Jurkat, Clone E6-1 (cell line): ENCODE measurements at regions not wholly inside any gene's neighbourhood (a gene's known extent, or its start where the extent isn't known, plus 50 kb on each side); places are given as distances from the start of the nearest gene placed in this dataset.

Source experiments
- DNase-seq: peaks from one replicate; pipeline ENCODE4 v3.0.0-alpha.2; 2011; ENCODE audit warnings: low read depth, low spot score
- H3K4me3 ChIP-seq: 2 replicates; pipeline ENCODE4 v1.5.1; 2011; ENCODE audit warnings: mild to moderate bottlenecking, low read length, control low read depth, moderate library complexity

DNA sequence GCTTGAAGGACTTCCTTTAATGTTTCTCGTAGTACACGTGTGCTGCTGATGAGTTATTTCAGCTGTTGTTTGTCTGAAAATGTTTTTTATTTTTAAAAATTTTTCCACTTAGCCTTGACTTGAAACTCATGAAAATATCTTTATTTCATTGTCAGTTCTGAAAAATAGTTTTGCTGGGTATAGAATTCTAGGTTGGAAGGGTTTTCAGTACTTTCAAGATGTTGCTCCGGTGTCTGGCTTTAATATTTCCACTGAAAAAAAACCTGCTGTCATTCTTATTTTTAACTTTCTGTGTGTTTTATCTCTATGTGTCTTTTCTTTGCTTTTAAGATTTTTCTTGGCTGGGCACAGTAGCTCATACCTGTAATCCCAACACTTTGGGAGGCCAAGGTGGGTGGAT lies 103.8 kb downstream of the UNCX start:
- no peak for DNase-seq
- no peak overlapping the region for H3K4me3 ChIP-seq

DNA sequence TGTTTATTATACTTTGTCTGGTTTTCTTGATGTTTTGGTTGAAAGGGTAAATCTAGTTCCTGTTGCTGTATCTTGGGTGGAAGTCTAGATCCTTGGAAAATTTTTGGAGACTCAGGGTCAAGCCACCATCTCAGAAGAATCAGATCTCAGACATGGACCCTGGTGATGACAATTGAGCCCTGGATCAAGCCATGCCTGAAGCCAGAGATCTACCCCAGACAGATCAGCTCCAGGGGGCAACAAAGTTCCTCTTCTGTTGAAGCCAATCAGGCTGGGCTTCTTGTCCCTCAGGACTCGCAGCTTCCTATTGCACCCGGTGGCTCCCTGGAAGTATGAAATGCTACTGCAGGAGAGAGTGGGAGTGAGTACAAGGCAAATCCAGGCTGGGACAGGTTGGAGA lies 106.9 kb downstream of the UNCX start:
- H3K4me3 ChIP-seq = no peak overlapping the region
- DNase-seq = no peak

GRCh38 chr7:1340031-1340430 lies 107.4 kb downstream of the UNCX start:
- no peak for DNase-seq
- no peak overlapping the region for H3K4me3 ChIP-seq

DNA sequence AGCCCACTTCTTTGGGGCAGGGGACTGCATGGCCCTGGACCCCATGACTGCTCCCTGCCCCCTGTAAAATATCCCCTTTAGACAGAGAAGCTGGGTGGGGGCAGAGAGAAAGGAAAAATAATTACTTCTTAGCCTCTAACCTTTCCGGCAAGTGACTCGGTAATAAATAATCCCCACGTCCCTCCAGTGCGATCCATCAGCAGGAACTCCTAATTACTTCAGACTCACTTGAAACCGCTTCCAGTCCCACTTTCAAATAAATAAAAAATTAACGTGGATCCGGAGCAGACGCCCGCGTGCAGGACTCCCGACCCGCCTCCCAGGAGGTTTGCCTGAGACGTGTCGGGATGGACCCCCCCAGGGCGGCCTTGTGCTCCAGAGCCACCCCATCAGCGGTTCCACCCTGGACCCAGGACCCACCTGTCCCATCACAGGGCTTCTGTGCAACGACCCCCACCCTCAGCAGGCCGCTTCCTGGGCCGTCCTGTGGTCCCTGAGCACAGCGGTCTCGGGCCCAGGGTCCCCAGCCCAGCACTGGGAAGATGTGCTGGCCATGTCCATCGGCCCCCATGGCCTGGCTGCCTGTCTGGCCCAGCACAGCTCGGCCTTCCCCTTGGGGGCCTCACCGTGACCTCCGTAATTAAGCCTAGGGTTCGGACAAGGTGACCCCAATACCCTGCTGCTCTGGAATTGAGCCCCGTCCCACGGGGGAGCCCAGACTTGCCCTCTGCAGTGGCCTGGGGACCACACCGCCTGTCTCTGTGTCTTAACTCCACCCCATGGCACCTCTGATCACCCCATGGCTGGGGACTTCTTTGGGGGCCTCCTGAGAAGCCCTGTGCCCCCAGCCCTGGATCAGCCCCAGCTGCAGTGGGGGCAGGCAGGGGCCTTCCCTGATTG lies 108.0 kb downstream of the UNCX start:
- DNase-seq = no peak
- no peak overlapping the region for H3K4me3 ChIP-seq

DNA sequence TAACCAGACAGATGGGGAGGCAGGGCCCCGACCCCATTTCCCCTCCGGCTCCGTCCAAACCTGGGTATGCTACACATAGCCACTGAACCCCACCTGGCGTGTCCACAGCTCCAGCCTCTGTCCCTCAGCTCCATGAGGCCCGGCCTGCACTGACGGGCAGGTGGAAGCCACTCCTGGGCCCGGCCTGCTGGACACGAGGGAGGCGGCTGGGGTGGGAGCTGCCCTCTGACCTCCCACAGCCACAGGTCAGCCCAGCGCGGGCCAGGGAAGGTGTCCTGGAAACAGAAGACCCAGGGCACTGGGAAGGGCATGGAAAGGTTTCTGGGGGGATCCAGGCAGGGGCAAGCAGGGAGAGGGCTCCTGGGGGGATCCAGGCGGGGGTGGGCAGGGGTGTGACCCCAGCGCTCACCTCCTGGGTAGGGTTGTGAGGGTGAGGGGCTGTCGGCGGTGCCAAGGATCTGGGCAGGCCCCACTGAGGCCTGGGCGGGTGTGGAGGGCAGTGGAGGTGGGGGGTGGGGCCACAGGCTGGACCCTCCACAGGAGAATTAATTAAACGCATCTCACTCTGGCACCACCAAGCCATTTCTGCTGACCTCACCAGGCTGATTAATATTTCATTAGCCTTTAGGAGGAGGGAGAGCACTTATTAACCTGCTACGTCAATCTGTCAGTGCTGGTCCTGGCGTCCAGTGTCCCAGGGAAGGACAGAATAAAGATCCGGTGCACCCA lies 108.9 kb downstream of the UNCX start:
- H3K4me3 ChIP-seq = no peak overlapping the region
- no peak for DNase-seq

GRCh38 chr7:1342090-1342640 lies 109.5 kb downstream of the UNCX start:
- no peak overlapping the region for H3K4me3 ChIP-seq
- DNase-seq = no peak

DNA sequence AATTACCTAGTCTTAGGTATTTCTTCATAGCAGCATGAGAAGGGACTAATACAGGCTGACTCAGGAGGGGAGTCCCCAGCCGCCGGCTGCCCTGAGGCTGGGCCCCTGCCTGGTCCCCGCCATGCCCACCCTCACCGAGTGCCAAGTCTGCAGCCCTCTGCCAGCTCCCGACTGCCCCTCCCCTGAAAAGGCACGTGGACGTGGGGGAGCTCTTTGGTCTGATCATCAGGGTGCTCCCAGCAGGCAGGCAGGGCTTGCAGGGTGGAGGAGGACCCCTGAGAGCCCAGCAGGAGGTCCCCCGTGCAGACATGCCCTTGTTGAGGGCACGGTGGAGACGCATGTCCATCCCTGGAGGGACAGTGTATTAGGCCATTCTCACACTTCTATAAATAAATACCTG lies 110.9 kb downstream of the UNCX start:
- H3K4me3 ChIP-seq = no peak overlapping the region
- DNase-seq = no peak

DNA sequence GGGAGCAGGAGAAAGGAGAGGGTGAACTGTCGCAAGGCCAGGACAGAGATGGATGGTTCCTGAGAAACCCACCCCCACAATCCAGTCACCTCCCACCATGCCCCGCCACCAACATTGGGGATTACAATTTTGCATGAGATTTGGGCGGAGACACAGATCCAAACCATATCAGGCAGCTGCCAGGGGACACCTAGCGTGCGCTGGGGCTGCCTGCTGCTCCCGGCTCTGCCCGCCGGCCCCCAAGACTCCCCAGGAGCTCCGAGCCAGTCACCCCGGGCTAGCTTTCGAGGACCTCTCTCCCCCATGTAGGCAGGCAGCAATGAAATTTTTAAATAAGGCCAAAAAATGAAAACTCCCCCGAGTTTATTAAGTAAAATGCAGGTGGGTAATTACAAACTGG lies 111.7 kb downstream of the UNCX start:
- no peak overlapping the region for H3K4me3 ChIP-seq
- no peak for DNase-seq

GRCh38 chr7:1344981-1345701 lies 112.5 kb downstream of the UNCX start:
- no peak for DNase-seq

DNA sequence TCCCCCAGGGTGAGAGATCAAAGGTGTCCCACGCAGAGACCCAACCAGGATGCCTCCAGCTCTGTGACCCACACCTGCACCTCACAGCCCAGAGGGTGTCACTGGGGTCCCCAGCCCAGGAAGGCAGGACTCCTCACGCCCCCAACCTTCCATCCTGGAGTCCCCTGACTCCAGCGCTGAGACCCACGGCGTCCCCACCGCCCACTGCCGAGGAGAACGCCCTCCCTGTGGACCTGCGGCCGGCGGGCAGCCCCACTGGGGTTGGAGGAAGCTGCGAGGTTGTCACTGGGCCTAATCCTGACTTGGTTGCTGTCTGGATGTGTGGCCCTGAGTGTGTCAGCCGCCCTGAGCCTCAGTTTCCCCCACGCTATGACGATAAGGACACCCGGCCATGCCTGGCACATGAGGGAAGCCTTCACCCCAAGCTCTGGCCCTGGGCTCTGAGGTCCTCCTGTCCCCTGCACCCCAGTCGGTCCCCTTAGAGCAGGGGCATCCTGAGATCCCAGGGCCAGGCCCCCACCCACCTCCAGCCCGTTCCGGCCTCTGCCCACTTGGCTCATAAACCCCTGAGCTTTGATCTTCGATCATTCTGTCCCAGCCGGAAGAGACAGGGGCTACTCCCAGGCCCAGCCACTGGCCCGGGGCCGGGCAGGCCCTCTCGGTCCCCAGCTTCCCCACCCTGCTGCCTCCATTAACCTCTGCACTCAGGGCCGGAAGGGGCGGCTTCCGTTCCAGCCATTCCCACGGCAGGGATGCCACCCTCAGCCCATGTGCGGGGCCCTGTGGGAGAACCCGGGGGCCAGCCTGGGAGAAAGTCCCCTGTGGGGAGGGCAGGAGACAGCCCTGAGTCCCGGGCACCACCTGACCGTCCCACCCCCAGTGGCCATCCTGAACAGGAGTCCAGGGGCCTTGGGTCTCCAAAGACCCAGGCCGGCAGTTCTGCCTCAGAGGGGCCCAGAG lies 113.2 kb downstream of the MICALL2 start:
- no peak overlapping the region for H3K4me3 ChIP-seq
- no peak for DNase-seq

More at GRCh38 chr7:1344981-1345701, 112.5 kb downstream of the UNCX start:
- H3K4me3 ChIP-seq = no peak overlapping the region

- H3K4me3 ChIP-seq = no peak overlapping the region
- DNase-seq = no peak
Observed at GRCh38 chr7:1346851-1347250, 112.4 kb downstream of the MICALL2 start.

DNA sequence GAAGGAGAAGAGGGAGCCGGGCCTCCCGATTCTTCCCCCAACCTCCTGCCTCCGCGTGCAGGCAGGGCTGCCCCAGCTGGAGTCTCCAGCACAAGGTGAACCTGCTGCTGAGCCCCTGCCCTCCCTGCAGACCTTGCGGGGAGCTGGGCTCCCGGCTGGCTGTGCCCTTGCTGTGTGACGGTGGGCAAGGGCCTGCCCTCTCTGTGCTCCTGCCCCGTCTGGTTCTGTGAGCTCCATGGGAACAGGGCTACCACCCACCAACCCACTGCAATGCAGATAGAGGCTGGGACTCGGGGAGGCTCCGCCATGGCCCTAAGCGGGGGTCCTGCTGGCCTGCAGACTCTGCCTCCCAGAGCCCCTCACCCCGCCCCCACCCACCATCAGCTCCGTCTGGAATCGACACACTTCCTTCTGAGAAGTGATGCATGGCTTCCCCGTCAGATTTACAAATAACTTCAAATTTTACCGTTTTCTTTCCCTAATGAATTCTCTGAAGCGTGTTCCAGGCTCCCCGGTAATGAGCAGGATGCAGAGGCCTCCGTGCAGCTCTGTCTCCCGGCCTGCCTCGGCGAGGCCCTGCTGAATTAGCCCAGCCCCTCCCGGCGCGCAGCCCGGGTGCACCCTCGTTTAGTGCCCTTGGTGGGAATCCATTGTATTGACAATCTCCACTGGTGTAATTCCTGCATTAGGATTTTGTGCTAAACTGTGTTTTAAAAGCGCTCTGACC lies 111.0 kb downstream of the MICALL2 start:
- DNase-seq = no peak
- no peak overlapping the region for H3K4me3 ChIP-seq

- DNase-seq = no peak
- H3K4me3 ChIP-seq = no peak overlapping the region
Observed at GRCh38 chr7:1348823-1349335, 110.4 kb downstream of the MICALL2 start.

GRCh38 chr7:1349351-1349761 lies 109.9 kb downstream of the MICALL2 start:
- no peak overlapping the region for H3K4me3 ChIP-seq
- DNase-seq = no peak

GRCh38 chr7:1351881-1352625 lies 107.2 kb downstream of the MICALL2 start:
- no peak for DNase-seq

GRCh38 chr7:1352656-1353271 lies 106.5 kb downstream of the MICALL2 start:
- no peak overlapping the region for H3K4me3 ChIP-seq
- no peak for DNase-seq

More at GRCh38 chr7:1351881-1352625, 107.2 kb downstream of the MICALL2 start:
- H3K4me3 ChIP-seq = no peak overlapping the region
